ENCODE measurements at regions not wholly inside any gene's neighbourhood (a gene's known extent, or its start where the extent isn't known, plus 50 kb on each side); places are given as distances from the start of the nearest gene placed in this dataset.

DNA sequence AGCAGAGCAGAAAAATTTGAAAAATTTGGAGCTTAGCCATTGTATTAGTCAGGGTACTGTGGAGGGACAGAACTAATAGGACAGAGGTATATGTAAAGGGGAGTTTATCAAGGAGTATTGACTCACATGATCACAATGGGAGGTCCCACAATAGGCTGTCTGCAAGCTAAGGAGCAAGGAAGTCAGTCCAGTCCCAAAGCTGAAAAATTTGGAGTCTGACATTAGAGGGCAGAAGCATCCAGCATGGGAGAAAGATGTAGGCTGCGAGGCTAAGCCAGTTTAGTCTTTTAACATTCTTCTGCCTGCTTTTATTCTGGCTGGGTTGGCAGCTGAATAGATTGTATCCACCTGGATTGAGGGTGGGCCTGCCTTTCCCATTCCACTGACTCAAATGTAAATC lies 82.0 kb downstream of the SMPDL3A start:
- TF ChIP-seq EGR1 (IDR thresholded peaks at IDR 0.05; ENCODE audit: borderline replicate concordance, low read depth, low read length) (no peak), RAD21 (IDR thresholded peaks at IDR 0.05 in 1 of 2, conservative IDR thresholded peaks at IDR 0.05 in 1 of 2; ENCODE audit: low read depth in 2 of 2, low read length in 2 of 2) (peak in 1 of 2 experiments; percentile 17; a peak in 1 of 4 replicates)
- Histone ChIP-seq H3K36me3 (ENCODE audit: control insufficient read depth in 2 of 4, insufficient read depth in 4 of 4, low read length in 3 of 4) (no peaks in the 10 kb centered on the region), H3K18ac (ENCODE audit: extremely low read depth, low read length) (no peak overlapping the region), H4K8ac (ENCODE audit: extremely low read depth, insufficient read depth, low read length) (no peak overlapping the region), H2BK120ac (replicated peaks; ENCODE audit: low read depth, low read length) (no peak overlapping the region), H3K4me1 (replicated peaks in 1 of 4; ENCODE audit: control insufficient read depth in 3 of 4, insufficient read depth in 4 of 4, low read length in 3 of 4) (no peaks in the 10 kb centered on the region), H3K27me3 (replicated peaks in 1 of 4; ENCODE audit: control insufficient read depth in 3 of 4, extremely low read depth in 1 of 4, insufficient read depth in 3 of 4, low read length in 3 of 4) (no peaks in the 10 kb centered on the region), H3K9ac (replicated peaks in 1 of 4; ENCODE audit: extremely low read depth in 1 of 4, low read depth in 3 of 4, low read length in 3 of 4) (no peak overlapping the region), H2BK5ac (ENCODE audit: low read depth, low read length) (no peak overlapping the region), H3K4ac (replicated peaks; ENCODE audit: insufficient read length, low read depth, low read length) (no peak overlapping the region), H2AK5ac (ENCODE audit: low read depth, low read length) (no peak overlapping the region), H3K56ac (replicated peaks; ENCODE audit: insufficient read length, low read depth, low read length) (no peak overlapping the region), H3K23ac (ENCODE audit: insufficient read length) (no peak overlapping the region), H3K4me3 (ENCODE audit: extremely low read depth in 1 of 4, insufficient read depth in 2 of 4, low read depth in 3 of 4, low read length in 4 of 4) (no peak overlapping the region), H3K27ac (ENCODE audit: low read depth, low read length) (no peak overlapping the region), H3K23me2 (ENCODE audit: low read depth, low read length) (no peaks in the 10 kb centered on the region), H4K5ac (ENCODE audit: insufficient read length, low read depth, low read length) (no peak overlapping the region), H3K79me2 (ENCODE audit: control insufficient read depth in 1 of 2, insufficient read depth in 2 of 2, low read length in 2 of 2) (no peaks in the 10 kb centered on the region), H3K79me1 (ENCODE audit: low read depth, low read length) (no peaks in the 10 kb centered on the region), H3K14ac (ENCODE audit: insufficient read length) (no peak overlapping the region), H2BK20ac (ENCODE audit: low read length) (no peak overlapping the region), H3K9me3 (ENCODE audit: insufficient read depth in 2 of 2, low read depth in 1 of 2, low read length in 1 of 2) (no peaks in the 10 kb centered on the region), H2AFZ (ENCODE audit: low read length) (no peak overlapping the region), H2BK15ac (ENCODE audit: low read length) (no peak overlapping the region), H4K20me1 (replicated peaks in 1 of 2; ENCODE audit: control insufficient read depth in 1 of 2, insufficient read depth in 2 of 2, low read length in 2 of 2) (no peaks in the 10 kb centered on the region), H4K91ac (replicated peaks; ENCODE audit: insufficient read length, low read length) (no peak overlapping the region), H3K4me2 (ENCODE audit: insufficient read depth in 1 of 2, low read depth in 2 of 2, low read length in 2 of 2) (no peak overlapping the region), H2BK12ac (ENCODE audit: low read depth, low read length) (no peak overlapping the region)
- CTCF ChIA-PET (ENCODE audit: partially characterized antibody), result interaction anchor here (0.7 to 3.7 kb wide), 13 partner anchors 13 to 508 kb away, joined by 3 to 35 read pairs (median 4); no protein-coding TSS in a partner anchor
- 87% methylated on average over 1 of the region's 1 CpG; no CpG with 5 or more reads in 1 of the 2 experiments for WGBS, 2 experiments (ENCODE audit: extremely low coverage in 1 of 2, insufficient coverage in 1 of 2, insufficient read length in 1 of 2, insufficient replicate concordance in 2 of 2, low coverage in 1 of 2, low lambda C conversion rate in 2 of 2, missing lambda C conversion rate in 1 of 2)
- FAIRE-seq (no peak), DNase-seq (ENCODE audit: low read depth in 1 of 2, low spot score in 2 of 2) (no peak)
- POLR2A ChIA-PET (ENCODE audit: partially characterized antibody), result no interaction called here

All from H1 (cell line).